Large intestine (tissue), 3 donors: ENCODE measurements at regions not wholly inside any gene's neighbourhood (a gene's known extent, or its start where the extent isn't known, plus 50 kb on each side); places are given as distances from the start of the nearest gene placed in this dataset.

ENCODE experiments used
- DNase-seq, 2 donors: peaks; one replicate each; pipeline versions ENCODE4 v3.0.0 to v3.0.0-alpha.2; 2013
- H3K27ac ChIP-seq: one replicate; pipeline ENCODE4 v1.5.1; 2013; ENCODE audit warnings: low read length
- H3K27me3 ChIP-seq: 2 replicates; pipeline ENCODE4 v1.6.1; 2013; ENCODE audit warnings: low read length; ENCODE audit not compliant: control insufficient read depth, insufficient read depth
- H3K36me3 ChIP-seq: 2 replicates; pipeline ENCODE4 v1.6.1; 2013; ENCODE audit warnings: low read length; ENCODE audit not compliant: control insufficient read depth, insufficient read depth
- H3K4me1 ChIP-seq: one replicate; pipeline ENCODE4 v1.6.1; 2013; ENCODE audit warnings: low read length; ENCODE audit not compliant: control insufficient read depth, insufficient read depth
- H3K4me3 ChIP-seq: one replicate; pipeline ENCODE4 v1.5.1; 2013; ENCODE audit warnings: low read length
- H3K9me3 ChIP-seq: one replicate; pipeline ENCODE4 v1.6.1; 2013; ENCODE audit warnings: mild to moderate bottlenecking, low read depth, low read length, moderate library complexity; ENCODE audit not compliant: control insufficient read depth
- WGBS: methylation state at CpG from one replicate; pipeline ENCODE4 v1.1.5; 2013; ENCODE audit warnings: low lambda C conversion rate; ENCODE audit not compliant: insufficient coverage; 5-methylcytosine and 5-hydroxymethylcytosine counted together

DNA sequence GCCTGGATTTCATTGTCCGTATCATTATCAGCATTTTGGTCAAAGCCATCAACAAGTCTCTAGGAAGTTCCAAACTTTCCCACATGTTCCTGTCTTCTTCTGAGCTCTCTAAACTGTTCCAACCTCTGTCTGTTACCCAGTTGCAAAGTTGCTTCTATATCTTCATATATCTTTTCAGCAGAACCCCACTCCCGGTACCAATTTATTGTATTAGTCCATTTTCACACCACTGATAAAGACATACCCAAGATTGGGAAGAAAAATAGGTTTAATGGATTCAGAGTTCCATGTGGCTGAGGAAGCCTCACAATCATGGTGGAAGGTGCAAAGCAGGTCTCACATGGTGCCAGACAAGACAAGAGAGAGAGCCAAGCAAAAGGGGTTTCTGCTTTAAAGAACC is 293.2 kb downstream of the EPM2A start:
- H3K4me3 ChIP-seq, result no peak overlapping the region
- DNase-seq, result no peak
- no peak overlapping the region for H3K27ac ChIP-seq
- WGBS, result 100% methylated on average over 1 of the region's 2 CpGs
- no peaks in the 10 kb centered on the region for H3K9me3 ChIP-seq
- no peaks in the 10 kb centered on the region for H3K4me1 ChIP-seq
- no peaks in the 10 kb centered on the region for H3K36me3 ChIP-seq
- H3K27me3 ChIP-seq, result no peaks in the 10 kb centered on the region

DNA sequence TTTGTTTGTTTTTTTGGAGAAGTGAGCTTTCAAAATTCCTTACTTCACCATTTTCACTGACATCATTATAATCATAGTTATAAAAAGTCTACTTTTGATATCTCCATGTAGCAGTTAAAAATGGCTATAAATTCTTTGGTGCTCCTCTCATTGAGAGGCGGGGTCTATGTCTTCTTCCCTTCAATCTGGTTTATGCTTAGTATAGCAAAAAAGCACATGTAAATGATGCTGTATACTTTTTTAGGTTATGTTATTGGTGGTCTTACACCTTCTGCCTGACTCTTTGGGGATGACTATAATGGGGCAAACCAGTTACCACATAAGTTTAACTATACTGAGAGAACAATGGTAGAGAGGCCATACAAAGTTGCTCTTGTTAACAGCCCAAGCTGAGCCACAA is 289.6 kb downstream of the EPM2A start:
- DNase-seq, result no peak
- no peaks in the 10 kb centered on the region for H3K36me3 ChIP-seq
- H3K27ac ChIP-seq, result no peak overlapping the region
- no peaks in the 10 kb centered on the region for H3K27me3 ChIP-seq
- H3K4me3 ChIP-seq, result no peak overlapping the region
- H3K9me3 ChIP-seq, result no peaks in the 10 kb centered on the region
- no CpG with 5 or more reads among the region's 1 CpG for WGBS
- H3K4me1 ChIP-seq, result no peaks in the 10 kb centered on the region

DNA sequence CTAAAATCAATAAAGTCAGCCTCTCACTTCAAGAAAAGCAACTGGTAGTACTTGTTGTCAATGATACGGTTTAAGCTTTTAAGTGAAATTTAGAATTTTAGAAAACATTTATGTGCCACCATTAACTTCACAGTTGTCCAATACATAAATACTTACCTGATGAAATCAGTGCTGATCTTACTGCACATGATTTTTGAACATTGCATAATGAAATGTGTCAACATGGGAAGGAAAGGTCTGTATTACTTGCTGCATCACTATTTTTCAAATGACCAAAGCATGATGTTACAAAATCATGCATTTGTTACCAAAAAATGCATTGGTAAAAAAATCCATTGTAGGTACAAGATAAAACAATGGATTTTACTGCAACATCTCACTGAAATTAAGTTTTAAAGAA is 284.3 kb downstream of the EPM2A start:
- H3K27me3 ChIP-seq, result no peaks in the 10 kb centered on the region
- no peak for DNase-seq
- no peaks in the 10 kb centered on the region for H3K36me3 ChIP-seq
- no peak overlapping the region for H3K4me3 ChIP-seq
- H3K9me3 ChIP-seq, result no peaks in the 10 kb centered on the region
- WGBS, result 83% methylated on average over 1 of the region's 1 CpG
- H3K27ac ChIP-seq, result no peak overlapping the region
- no peaks in the 10 kb centered on the region for H3K4me1 ChIP-seq

DNA sequence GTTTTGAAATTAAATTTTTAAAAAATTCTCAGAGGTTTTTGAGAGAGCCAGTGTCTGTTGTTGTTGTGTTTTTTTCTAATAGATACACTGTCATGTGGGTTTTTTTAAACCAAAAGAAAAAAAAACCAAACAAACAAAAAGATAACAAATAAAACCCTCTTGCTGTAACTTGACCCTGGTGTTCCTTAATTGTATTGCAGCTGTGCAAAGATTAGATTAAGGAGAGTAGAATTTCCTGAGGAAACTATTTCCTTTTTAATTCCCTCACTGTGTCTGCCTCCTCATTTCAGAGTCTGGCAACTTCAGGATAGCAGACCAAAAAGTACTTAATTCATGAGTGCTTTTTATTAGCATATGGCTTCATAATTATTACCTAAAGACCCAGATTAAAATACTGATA is 281.9 kb downstream of the EPM2A start:
- H3K27ac ChIP-seq, result no peak overlapping the region
- H3K4me3 ChIP-seq, result no peak overlapping the region
- no peaks in the 10 kb centered on the region for H3K36me3 ChIP-seq
- H3K9me3 ChIP-seq, result no peaks in the 10 kb centered on the region
- H3K4me1 ChIP-seq, result no peaks in the 10 kb centered on the region
- no peak for DNase-seq
- no peaks in the 10 kb centered on the region for H3K27me3 ChIP-seq

DNA sequence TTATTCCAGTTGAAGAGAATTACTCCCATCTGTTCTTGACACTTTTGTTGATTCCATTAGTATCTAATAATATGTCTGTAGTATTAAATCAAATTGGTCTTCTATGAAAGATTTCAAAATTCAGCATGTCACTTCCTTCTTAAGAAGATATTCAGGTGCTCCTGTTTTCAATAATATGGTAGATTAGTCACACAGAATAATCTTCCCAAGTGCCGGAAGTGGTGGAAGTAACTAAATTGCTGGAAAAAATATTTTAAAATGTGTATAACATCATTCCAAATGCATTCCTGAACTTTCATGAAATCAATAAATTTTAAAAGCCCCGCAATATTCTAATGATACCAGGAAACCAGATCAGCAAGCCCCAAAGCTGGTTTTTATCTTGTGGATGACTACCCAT is 281.3 kb downstream of the EPM2A start:
- no peaks in the 10 kb centered on the region for H3K27me3 ChIP-seq
- no peak overlapping the region for H3K27ac ChIP-seq
- H3K9me3 ChIP-seq, result no peaks in the 10 kb centered on the region
- no peaks in the 10 kb centered on the region for H3K36me3 ChIP-seq
- DNase-seq, result no peak
- no peaks in the 10 kb centered on the region for H3K4me1 ChIP-seq
- WGBS, result no CpG with 5 or more reads among the region's 2 CpGs
- H3K4me3 ChIP-seq, result no peak overlapping the region

DNA sequence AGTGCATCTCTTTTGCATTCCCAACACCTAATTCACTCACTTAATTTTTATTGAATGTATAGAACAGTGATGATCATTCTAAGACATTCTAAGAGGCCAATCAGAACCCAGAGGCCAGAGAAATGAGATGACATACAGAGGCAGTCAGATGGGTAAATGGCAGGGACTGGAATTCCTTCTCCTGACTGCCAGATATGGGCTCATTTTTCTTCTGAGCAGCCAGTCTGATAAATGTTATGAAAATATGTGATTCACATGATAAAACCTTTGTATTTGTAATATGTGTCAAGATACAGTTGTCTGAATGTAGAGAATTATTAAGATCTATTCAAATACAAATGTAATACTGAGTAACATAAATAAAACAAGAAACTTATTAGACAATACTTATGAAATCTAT is 277.8 kb downstream of the EPM2A start:
- DNase-seq, result no peak
- Histone ChIP-seq H3K4me3 (no peak overlapping the region), H3K4me1 (no peaks in the 10 kb centered on the region), H3K27me3 (no peaks in the 10 kb centered on the region), H3K36me3 (no peaks in the 10 kb centered on the region), H3K9me3 (no peaks in the 10 kb centered on the region), H3K27ac (no peak overlapping the region)

DNA sequence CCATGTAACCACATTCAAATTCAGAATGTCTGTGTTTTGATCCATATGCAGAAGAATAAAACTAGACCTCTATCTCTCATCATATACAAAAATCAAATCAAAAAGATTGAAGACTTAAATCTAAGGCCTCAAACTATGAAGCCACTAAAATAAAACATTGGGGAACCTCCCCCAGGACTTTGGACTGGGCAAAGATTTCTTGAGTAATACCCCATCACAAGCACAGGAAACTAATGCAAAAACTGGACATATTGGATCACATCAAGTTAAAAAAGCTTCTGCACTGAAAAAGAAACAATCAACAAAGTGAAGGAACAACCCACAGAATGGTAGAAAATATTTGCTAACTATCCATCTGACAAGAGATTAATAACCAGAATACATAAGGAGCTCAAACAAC is 266.8 kb downstream of the EPM2A start:
- H3K4me1 ChIP-seq, result no peaks in the 10 kb centered on the region
- no peaks in the 10 kb centered on the region for H3K9me3 ChIP-seq
- no peak for DNase-seq
- no peaks in the 10 kb centered on the region for H3K27me3 ChIP-seq
- no peak overlapping the region for H3K4me3 ChIP-seq
- H3K27ac ChIP-seq, result no peak overlapping the region
- no peaks in the 10 kb centered on the region for H3K36me3 ChIP-seq

DNA sequence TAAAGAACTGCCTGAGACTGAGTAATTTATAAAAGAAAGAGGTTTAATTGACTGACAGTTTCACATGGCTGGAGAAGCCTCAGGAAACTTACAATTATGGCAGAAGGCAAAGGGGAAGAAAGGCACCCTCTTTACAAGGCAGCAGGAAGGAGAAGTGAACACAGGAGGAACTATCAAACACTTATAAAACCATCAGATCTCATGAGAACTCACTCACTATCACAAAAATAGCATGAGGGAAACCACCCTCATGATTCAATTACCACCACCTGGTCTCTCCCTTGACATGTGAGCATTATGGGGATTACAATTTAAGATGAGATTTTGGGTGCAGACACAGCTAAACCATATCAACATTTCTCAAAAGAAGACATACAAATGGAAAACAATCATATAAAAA is 266.3 kb downstream of the EPM2A start:
- Histone ChIP-seq H3K4me1 (no peaks in the 10 kb centered on the region), H3K4me3 (no peak overlapping the region), H3K36me3 (no peaks in the 10 kb centered on the region), H3K27me3 (no peaks in the 10 kb centered on the region), H3K9me3 (no peaks in the 10 kb centered on the region), H3K27ac (no peak overlapping the region)
- no peak for DNase-seq

DNA sequence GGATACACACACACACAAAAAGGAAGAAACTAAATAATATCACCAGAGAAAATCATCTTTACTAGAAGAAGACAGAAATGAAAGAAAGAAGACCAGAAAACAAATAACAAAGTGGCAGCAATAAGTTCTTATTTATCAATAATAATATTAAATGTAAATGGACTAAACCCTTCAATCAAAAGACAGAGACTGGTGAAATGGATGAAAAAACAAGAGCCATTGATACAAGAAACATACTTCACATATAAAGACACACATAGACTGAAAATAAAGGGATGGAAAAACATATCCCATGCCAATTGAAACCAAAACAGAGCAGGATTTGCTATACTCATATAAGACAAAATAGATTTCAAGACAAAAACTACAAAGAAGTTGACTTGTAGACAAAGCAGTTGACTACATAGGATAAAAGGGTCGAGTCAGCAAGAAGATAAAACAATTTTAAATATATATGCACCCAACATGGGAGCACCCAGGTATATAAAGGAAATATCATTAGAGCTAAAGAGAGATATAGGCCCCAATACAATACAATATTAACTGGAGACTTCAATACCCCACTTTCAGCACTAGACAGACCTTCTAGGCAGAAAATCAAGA is 259.4 kb downstream of the EPM2A start:
- Histone ChIP-seq H3K4me3 (no peak overlapping the region), H3K9me3 (no peaks in the 10 kb centered on the region), H3K27me3 (no peaks in the 10 kb centered on the region), H3K36me3 (no peaks in the 10 kb centered on the region), H3K4me1 (no peaks in the 10 kb centered on the region), H3K27ac (no peak overlapping the region)
- 60% methylated on average over 1 of the region's 1 CpG for WGBS
- DNase-seq, result no peak

DNA sequence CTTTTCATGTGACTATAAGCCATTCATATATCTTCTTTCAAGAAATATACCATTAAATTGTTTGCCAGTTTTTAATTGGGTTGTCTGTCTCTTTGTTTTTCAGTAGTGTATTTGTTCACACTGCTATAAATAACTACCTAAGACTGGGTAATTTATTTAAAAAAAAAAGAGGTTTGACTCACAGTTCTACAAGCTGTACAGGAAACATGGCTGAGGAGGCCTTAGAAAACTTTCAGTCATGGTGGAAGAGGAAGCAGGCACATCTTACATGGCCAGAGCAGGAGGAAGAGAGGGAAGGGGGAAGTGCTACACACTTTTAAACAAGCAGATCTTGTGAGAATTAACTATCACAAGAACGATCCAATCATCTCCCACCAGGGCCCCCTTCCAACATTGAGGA is 255.3 kb downstream of the EPM2A start:
- H3K9me3 ChIP-seq, result no peaks in the 10 kb centered on the region
- no peak overlapping the region for H3K27ac ChIP-seq
- H3K4me3 ChIP-seq, result no peak overlapping the region
- WGBS, result 100% methylated on average over 1 of the region's 1 CpG
- no peaks in the 10 kb centered on the region for H3K36me3 ChIP-seq
- no peaks in the 10 kb centered on the region for H3K27me3 ChIP-seq
- H3K4me1 ChIP-seq, result no peaks in the 10 kb centered on the region
- DNase-seq, result no peak

DNA sequence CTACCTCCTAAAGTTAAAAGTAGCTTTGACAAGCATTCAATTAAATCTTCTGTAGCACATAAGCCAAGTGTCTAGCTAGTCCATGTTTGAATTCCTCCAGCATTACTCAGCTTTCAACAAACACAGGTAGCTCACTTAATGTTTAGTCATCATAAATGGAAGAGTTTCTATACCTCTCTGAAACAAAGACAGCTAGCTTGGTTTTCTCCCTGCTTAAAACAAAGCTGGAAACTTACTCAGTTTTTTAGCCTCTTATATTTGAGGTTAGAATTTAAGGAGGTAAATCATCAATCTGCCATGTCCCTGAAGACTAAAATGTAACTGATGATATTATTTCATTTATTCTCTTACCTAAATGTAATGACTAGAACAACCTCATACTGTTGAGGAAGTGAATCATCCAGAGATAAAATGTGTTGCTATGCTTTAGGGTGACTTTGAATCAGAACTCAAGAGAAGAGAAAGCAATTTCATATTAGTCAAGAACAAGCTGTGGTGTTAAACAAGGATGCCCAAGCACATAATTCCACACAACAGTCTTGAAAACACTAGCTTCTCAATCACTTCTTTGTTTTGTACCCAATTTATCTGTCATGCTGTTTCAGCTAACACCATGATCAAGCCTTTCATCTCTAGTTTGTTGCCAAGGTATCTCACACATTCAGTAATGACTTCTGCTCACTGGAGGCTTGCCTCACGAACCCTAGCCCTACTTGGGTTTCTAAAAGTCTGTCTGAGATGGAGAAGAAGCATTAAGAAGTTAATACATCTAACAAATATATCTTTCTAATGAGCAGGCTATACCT is 251.9 kb downstream of the EPM2A start:
- no peak overlapping the region for H3K27ac ChIP-seq

More for the DNA sequence above, 251.9 kb downstream of the EPM2A start:
- Histone ChIP-seq H3K4me3 (no peak overlapping the region), H3K27me3 (no peaks in the 10 kb centered on the region), H3K4me1 (no peaks in the 10 kb centered on the region), H3K36me3 (no peaks in the 10 kb centered on the region), H3K9me3 (no peaks in the 10 kb centered on the region)
- no CpG with 5 or more reads among the region's 1 CpG for WGBS
- DNase-seq, result no peak
